DMS114 treated with DMSO at 0.1 percent for 48 hours (cell line): ENCODE measurements at regions not wholly inside any gene's neighbourhood (a gene's known extent, or its start where the extent isn't known, plus 50 kb on each side); places are given as distances from the start of the nearest gene placed in this dataset.

Experiments
- DNase-seq: peaks from one replicate; lab custom pipeline; 2025; ENCODE audit not compliant: unreplicated experiment; lab: John Stamatoyannopoulos, UW

- DNase-seq = no peak
Measured at GRCh38 chr7:126378642-126379041, 874.1 kb downstream of the GRM8 start.

DNA sequence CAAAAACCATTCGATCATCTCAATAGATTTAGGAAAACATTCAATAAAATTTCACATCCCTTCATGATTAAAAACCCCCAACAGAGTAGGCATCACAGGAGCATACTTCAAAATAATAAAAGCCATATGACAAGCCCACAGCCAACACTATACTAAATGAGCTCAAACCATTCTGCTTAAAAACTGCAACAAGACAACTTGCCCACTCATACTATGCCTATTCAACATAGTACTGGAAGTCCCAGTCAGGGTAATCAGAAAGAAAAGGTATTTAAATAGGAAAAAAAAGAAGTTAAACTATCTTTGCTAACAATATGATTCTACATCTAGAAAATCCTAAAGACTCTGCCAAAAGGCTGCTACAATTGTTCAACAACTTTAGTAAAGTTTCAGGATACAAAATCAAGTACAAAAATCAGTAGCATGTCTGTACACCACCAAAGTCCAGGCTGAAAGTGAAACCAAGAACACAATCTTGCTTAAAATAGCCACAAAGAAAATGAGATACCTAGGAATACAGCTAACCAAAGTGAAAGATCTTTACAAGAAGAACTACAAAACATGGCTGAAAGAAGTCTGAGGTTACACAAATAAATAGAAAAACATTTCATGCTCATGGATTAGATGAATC lies 882.6 kb downstream of the GRM8 start:
- no peak for DNase-seq

- DNase-seq = no peak
Measured at GRCh38 chr7:126362746-126363145, 890.0 kb downstream of the GRM8 start.

DNA sequence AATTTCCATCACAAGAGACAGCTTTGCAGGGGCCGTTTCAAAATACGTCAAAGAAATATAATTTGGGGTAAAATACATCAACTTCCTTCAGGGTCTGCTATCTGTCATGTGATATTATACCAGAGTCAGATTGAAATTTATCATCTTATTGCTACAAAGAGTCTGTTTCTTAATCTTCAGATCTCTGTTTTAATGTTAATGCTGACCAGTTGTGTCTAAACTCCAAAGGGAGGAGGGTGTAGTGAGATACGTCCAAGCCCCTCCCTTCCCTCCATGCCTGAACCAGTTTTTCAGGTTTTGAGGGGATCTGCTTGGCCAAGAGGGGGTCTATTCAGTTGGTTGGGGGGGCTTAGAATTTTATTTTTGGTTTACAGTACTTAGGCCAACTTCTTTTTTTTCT lies 891.6 kb downstream of the GRM8 start:
- no peak for DNase-seq

DNA sequence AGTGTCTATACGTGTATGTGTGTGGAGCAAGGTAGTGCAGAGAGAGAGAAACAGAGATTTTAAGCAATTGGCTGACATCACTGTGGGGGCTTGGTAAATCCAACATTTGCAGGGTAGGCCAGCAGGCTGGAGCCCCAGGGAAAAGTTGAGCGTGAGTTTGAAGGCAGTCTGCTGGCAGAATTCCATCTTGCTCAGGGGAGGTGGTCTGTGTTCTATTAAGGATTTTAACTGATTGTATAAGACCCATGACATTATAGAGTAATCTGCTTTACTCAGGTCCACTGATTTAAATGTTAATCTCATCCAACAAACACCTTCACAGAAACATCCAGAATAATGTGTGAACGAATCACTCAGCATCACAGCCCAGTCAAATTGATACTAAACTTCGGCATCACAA lies 912.9 kb downstream of the GRM8 start:
- DNase-seq = no peak

- no peak for DNase-seq
Measured at GRCh38 chr7:126305671-126306070, 947.1 kb downstream of the GRM8 start.

- DNase-seq = no peak
Measured at GRCh38 chr7:126303926-126304325, 948.8 kb downstream of the GRM8 start.

DNA sequence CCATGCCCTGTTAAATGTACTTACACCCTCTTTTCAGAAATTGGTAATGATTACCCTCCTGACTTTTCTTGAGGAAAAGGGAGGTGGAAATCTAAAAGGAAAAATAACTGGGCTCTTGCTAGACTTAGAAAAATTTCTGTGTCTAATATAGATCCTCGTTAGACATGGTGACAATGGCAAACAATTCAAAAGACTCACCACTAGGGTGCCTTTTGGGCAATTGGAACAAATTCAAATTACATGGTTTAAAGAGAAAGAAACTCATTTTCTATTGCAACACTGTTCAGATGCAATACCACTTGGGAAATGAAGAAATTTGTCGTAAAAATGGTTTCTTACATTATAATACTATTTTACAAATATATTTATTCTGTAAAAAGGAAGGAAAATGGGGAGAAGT lies 950.1 kb downstream of the GRM8 start:
- DNase-seq = no peak

GRCh38 chr7:126286317-126286716 lies 966.4 kb downstream of the GRM8 start:
- no peak for DNase-seq

GRCh38 chr7:126236261-126236660 lies 1016.5 kb downstream of the GRM8 start:
- DNase-seq = no peak

- no peak for DNase-seq
Measured at GRCh38 chr7:126228356-126229061, 1024.2 kb downstream of the GRM8 start.

GRCh38 chr7:126227643-126228042 lies 1025.1 kb downstream of the GRM8 start:
- DNase-seq = no peak

DNA sequence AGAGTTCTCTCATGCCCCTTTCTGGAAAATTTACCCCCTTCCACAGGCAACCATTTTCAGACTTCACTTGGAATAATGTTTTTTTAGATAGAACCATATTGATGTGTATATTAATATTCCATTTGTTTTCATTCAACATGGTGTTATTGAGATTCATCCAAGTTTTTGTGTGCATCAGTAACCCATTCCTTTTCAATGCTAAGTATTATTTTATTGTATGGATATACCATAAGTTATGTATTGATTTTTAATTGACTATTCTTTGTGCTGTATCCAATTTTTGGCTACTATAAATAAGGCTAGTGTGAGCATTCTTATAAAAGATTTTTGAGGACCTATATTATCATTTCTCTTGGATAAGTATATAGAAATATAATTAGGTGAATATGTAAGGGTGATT lies 1025.7 kb downstream of the GRM8 start:
- no peak for DNase-seq

- no peak for DNase-seq
Measured at GRCh38 chr7:126223729-126224128, 1029.0 kb downstream of the GRM8 start.

DNA sequence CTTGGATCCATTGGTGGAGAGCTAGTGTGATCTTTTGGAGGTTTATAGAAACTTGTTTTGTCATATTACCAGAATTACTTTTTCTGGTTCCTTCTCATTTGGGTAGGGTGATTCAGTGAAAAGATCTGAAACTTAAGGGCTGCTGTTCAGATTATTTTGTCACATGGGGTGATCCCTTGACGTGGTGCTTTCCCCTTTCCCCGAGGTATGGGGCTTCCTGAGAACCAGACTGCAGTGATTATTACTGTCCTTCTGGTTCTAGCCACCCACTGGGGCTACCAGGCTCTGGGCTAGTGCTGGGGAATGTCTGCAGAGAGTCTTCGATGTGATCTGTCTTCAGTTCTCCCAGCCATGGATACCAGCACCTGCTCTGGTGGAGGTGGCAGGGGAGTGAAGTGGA lies 1030.0 kb downstream of the GRM8 start:
- no peak for DNase-seq

DNA sequence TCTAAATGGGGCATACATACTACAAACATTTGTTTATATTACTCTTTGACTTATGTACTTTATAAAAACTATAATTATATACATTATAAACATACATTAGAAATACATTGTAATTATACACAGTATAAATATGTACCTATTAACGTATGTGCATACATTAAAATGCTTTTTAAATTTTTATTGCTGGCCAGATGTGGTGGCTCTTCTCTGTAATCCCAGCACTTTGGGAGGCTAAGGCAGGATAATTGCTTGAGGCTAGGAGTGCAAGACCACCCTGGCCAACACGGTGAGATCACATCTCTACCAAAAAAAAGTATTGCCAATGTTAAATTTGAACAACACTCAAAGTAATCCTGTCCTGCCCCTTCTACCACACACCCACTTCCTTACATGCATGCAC lies 1037.0 kb downstream of the GRM8 start:
- DNase-seq = no peak

GRCh38 chr7:126213876-126214275 lies 1038.9 kb downstream of the GRM8 start:
- no peak for DNase-seq

- DNase-seq = no peak
Measured at GRCh38 chr7:126211875-126212274, 1040.9 kb downstream of the GRM8 start.

- no peak for DNase-seq
Measured at GRCh38 chr7:126210707-126211106, 1042.0 kb downstream of the GRM8 start.

- DNase-seq = no peak
Measured at GRCh38 chr7:126203185-126203584, 1049.6 kb downstream of the GRM8 start.

DNA sequence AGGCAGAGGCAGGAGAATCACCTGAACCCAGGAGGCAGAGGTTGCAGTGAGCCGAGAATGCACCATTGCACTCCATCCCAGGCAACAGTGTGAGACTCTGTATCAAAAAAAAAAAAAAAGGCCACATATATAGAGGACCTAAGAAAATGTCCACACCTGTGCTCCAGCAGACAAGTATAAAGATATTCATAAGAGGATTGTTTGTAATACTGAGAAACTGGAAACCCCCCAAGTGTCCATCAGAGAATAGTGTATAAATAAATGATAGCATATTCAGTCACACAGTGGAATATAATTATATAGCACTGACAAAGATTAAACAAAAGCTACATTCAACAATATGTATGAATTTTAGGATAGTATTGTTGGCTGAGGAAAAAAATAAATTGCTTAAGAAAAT lies 1050.6 kb downstream of the GRM8 start:
- no peak for DNase-seq

DNA sequence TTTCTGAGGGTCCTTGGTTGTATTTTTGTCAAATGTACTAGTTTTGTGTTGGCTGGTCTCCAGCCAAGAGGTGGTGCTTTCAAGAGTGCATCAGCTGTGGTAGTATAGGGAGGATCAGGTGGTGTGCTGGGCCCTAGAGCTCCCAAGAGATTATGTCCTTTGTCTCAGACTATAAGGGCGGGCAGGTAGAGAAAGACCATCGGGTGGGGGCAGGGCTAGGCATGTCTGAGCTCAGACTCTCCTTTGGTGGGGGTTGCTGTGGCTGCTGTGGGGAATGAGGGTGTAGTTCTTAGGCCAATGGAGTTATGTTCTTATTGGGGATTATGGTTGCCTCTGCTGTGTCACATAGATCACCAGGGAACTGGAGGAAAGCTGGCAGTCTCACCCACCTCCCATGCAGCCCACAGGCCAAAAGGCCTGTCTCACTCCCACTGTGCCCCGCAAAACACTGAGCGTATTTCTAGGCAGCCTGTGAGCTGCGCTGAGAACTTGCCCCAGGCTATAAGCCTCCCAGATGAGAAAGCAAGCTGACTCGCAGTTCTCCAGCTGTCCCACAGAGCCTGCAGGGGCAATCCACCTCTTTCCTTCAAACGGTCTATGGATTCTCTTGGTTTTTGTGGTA lies 1066.7 kb downstream of the GRM8 start:
- no peak for DNase-seq

- DNase-seq = no peak
Measured at GRCh38 chr7:126179916-126180315, 1072.8 kb downstream of the GRM8 start.
